Osteoblast (primary cell): ENCODE measurements at regions not wholly inside any gene's neighbourhood (a gene's known extent, or its start where the extent isn't known, plus 50 kb on each side); places are given as distances from the start of the nearest gene placed in this dataset.

ENCODE experiments used
- DNase-seq: peaks from one replicate; pipeline ENCODE4 v3.0.0; 2011; ENCODE audit warnings: low spot score, mixed read lengths; ENCODE audit not compliant: insufficient read length; ENCODE audit errors: missing footprints
- H2AFZ ChIP-seq: 2 replicates; pipeline ENCODE4 v1.6.0; 2011; ENCODE audit warnings: mild to moderate bottlenecking, low read length
- H3K27ac ChIP-seq: 2 replicates; pipeline ENCODE4 v1.5.1; 2011; ENCODE audit warnings: mild to moderate bottlenecking, low read depth, low read length, moderate library complexity
- H3K27me3 ChIP-seq: 2 replicates; pipeline ENCODE4 v1.6.0; 2012; ENCODE audit warnings: mild to moderate bottlenecking, control low read depth, inconsistent platforms, low read length, moderate library complexity; ENCODE audit not compliant: insufficient read depth
- H3K36me3 ChIP-seq: 2 replicates; pipeline ENCODE4 v1.5.1; 2011; ENCODE audit warnings: mild to moderate bottlenecking, low read length, control low read depth, moderate library complexity; ENCODE audit not compliant: insufficient read depth
- H3K4me1 ChIP-seq: 2 replicates; pipeline ENCODE4 v1.5.1; 2011; ENCODE audit warnings: mild to moderate bottlenecking, low read length, control low read depth, moderate library complexity; ENCODE audit not compliant: insufficient read depth
- H3K4me2 ChIP-seq: 2 replicates; pipeline ENCODE4 v1.6.0; 2011; ENCODE audit warnings: mild to moderate bottlenecking, low read length; ENCODE audit not compliant: insufficient read depth
- H3K4me3 ChIP-seq: fragments of 200-600 bp; sonication (generic); 3 replicates; pipeline ENCODE4 v1.5.1; 2012; ENCODE audit warnings: mild to moderate bottlenecking, low read length, inconsistent platforms; ENCODE audit not compliant: insufficient read depth
- H3K79me2 ChIP-seq: 2 replicates; pipeline ENCODE4 v1.6.0; 2012; ENCODE audit warnings: mild to moderate bottlenecking, low read length, control low read depth, inconsistent platforms; ENCODE audit not compliant: insufficient read depth
- H3K9me3 ChIP-seq: 2 replicates; pipeline ENCODE4 v1.5.1; 2011; ENCODE audit warnings: low read depth, low read length, control low read depth
- H4K20me1 ChIP-seq: 2 replicates; pipeline ENCODE4 v1.6.0; 2012; ENCODE audit warnings: mild to moderate bottlenecking, low read length, control low read depth; ENCODE audit not compliant: insufficient read depth
- TF ChIP-seq, protein P1 (sequence below): IDR thresholded peaks from 2 replicates; pipeline ENCODE4 v1.5.1; 2011; ENCODE audit warnings: mild to moderate bottlenecking, low read depth, low read length, moderate library complexity; ENCODE audit errors: extremely low read depth

GRCh38 chr2:104904889-104905288, 51.0 kb downstream of the POU3F3 start:
- Histone ChIP-seq H3K4me2 (no peak overlapping the region), H3K27me3 (no peaks in the 10 kb centered on the region), H3K27ac (no peak overlapping the region), H4K20me1 (no peaks in the 10 kb centered on the region), H3K4me1 (no peaks in the 10 kb centered on the region), H3K36me3 (no peaks in the 10 kb centered on the region), H2AFZ (no peak overlapping the region), H3K4me3 (no peak overlapping the region), H3K9me3 (no peaks in the 10 kb centered on the region), H3K79me2 (no peaks in the 10 kb centered on the region)
- TF ChIP-seq, protein P1, sequence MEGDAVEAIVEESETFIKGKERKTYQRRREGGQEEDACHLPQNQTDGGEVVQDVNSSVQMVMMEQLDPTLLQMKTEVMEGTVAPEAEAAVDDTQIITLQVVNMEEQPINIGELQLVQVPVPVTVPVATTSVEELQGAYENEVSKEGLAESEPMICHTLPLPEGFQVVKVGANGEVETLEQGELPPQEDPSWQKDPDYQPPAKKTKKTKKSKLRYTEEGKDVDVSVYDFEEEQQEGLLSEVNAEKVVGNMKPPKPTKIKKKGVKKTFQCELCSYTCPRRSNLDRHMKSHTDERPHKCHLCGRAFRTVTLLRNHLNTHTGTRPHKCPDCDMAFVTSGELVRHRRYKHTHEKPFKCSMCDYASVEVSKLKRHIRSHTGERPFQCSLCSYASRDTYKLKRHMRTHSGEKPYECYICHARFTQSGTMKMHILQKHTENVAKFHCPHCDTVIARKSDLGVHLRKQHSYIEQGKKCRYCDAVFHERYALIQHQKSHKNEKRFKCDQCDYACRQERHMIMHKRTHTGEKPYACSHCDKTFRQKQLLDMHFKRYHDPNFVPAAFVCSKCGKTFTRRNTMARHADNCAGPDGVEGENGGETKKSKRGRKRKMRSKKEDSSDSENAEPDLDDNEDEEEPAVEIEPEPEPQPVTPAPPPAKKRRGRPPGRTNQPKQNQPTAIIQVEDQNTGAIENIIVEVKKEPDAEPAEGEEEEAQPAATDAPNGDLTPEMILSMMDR = no peak
- DNase-seq = no peak

GRCh38 chr2:104909317-104909716, 55.4 kb downstream of the POU3F3 start:
- H4K20me1 ChIP-seq = no peaks in the 10 kb centered on the region
- H3K36me3 ChIP-seq = no peaks in the 10 kb centered on the region
- no peak for DNase-seq
- H3K27me3 ChIP-seq = no peaks in the 10 kb centered on the region
- H3K9me3 ChIP-seq = no peaks in the 10 kb centered on the region
- no peak overlapping the region for H3K27ac ChIP-seq
- no peaks in the 10 kb centered on the region for H3K4me1 ChIP-seq
- H3K4me3 ChIP-seq = no peak overlapping the region
- no peak overlapping the region for H2AFZ ChIP-seq
- H3K4me2 ChIP-seq = no peak overlapping the region
- TF ChIP-seq, protein P1 = no peak
- no peaks in the 10 kb centered on the region for H3K79me2 ChIP-seq

- H3K4me3 ChIP-seq = no peak overlapping the region
- H2AFZ ChIP-seq = no peak overlapping the region
- no peaks in the 10 kb centered on the region for H3K4me1 ChIP-seq
- no peaks in the 10 kb centered on the region for H4K20me1 ChIP-seq
- no peak overlapping the region for H3K27ac ChIP-seq
- no peaks in the 10 kb centered on the region for H3K9me3 ChIP-seq
- no peaks in the 10 kb centered on the region for H3K36me3 ChIP-seq
- H3K79me2 ChIP-seq = no peaks in the 10 kb centered on the region
- H3K4me2 ChIP-seq = no peak overlapping the region
- TF ChIP-seq, protein P1 = no peak
- H3K27me3 ChIP-seq = no peaks in the 10 kb centered on the region
- no peak for DNase-seq
Observed at GRCh38 chr2:104914509-104914908, 60.6 kb downstream of the POU3F3 start.

GRCh38 chr2:104915107-104915793, 61.3 kb downstream of the POU3F3 start:
- Histone ChIP-seq H3K4me2 (no peak overlapping the region), H3K4me1 (no peaks in the 10 kb centered on the region), H2AFZ (no peak overlapping the region), H4K20me1 (no peaks in the 10 kb centered on the region), H3K79me2 (no peaks in the 10 kb centered on the region), H3K27me3 (no peaks in the 10 kb centered on the region), H3K27ac (no peak overlapping the region), H3K9me3 (no peaks in the 10 kb centered on the region), H3K4me3 (no peak overlapping the region), H3K36me3 (no peaks in the 10 kb centered on the region)
- DNase-seq = no peak
- TF ChIP-seq, protein P1 = no peak
